Muscle layer of duodenum (tissue), 2 donors: ENCODE measurements at regions not wholly inside any gene's neighbourhood (a gene's known extent, or its start where the extent isn't known, plus 50 kb on each side); places are given as distances from the start of the nearest gene placed in this dataset.

Source experiments
- H3K27ac ChIP-seq: one replicate; pipeline ENCODE4 v1.7.0; 2013; ENCODE audit warnings: mild to moderate bottlenecking, low read length
- H3K27me3 ChIP-seq: one replicate; pipeline ENCODE4 v1.7.0; 2013; ENCODE audit warnings: low read depth, mild to moderate bottlenecking, control low read depth, low read length
- H3K36me3 ChIP-seq, 2 donors: one replicate each; pipeline ENCODE4 v1.7.0; 2013; ENCODE audit warnings: low read length in 2 of 2, control low read depth in 1 of 2, mild to moderate bottlenecking in 1 of 2; ENCODE audit not compliant: insufficient read depth in 2 of 2, control insufficient read depth in 1 of 2
- H3K4me1 ChIP-seq, 2 donors: one replicate each; pipeline ENCODE4 v1.7.0; 2013; ENCODE audit warnings: low read length in 2 of 2, mild to moderate bottlenecking in 2 of 2, control low read depth in 1 of 2, moderate library complexity in 1 of 2; ENCODE audit not compliant: insufficient read depth in 2 of 2, control insufficient read depth in 1 of 2
- H3K4me3 ChIP-seq, 2 donors: one replicate each; pipeline ENCODE4 v1.7.0; 2013; ENCODE audit warnings: low read length in 2 of 2, low read depth in 1 of 2, mild to moderate bottlenecking in 1 of 2
- H3K9me3 ChIP-seq, 2 donors: one replicate each; pipeline ENCODE4 v1.7.0; 2013; ENCODE audit warnings: low read length in 2 of 2, control low read depth in 1 of 2, mild to moderate bottlenecking in 1 of 2; ENCODE audit not compliant: control insufficient read depth in 1 of 2
- donor health status: healthy.

- Histone ChIP-seq H3K4me1 (no peaks in the 10 kb centered on the region), H3K27ac (no peak overlapping the region), H3K9me3 (no peaks in the 10 kb centered on the region), H3K4me3 (no peak overlapping the region), H3K36me3 (no peaks in the 10 kb centered on the region), H3K27me3 (no peaks in the 10 kb centered on the region)
Observed at GRCh38 chr16:35562471-35562870, 2103.1 kb downstream of the TP53TG3F start.

GRCh38 chr16:35562919-35563318, 2103.5 kb downstream of the TP53TG3F start:
- H3K4me3 ChIP-seq, result no peak overlapping the region
- H3K27ac ChIP-seq, result no peak overlapping the region
- no peaks in the 10 kb centered on the region for H3K4me1 ChIP-seq
- no peaks in the 10 kb centered on the region for H3K9me3 ChIP-seq
- H3K27me3 ChIP-seq, result no peaks in the 10 kb centered on the region
- no peaks in the 10 kb centered on the region for H3K36me3 ChIP-seq

- no peaks in the 10 kb centered on the region for H3K27me3 ChIP-seq
- H3K27ac ChIP-seq, result no peak overlapping the region
- H3K4me3 ChIP-seq, result no peak overlapping the region
- H3K36me3 ChIP-seq, result no peaks in the 10 kb centered on the region
- H3K9me3 ChIP-seq, result no peaks in the 10 kb centered on the region
- no peaks in the 10 kb centered on the region for H3K4me1 ChIP-seq
Observed at GRCh38 chr16:35564148-35564547, 2104.7 kb downstream of the TP53TG3F start.

- Histone ChIP-seq H3K9me3 (no peaks in the 10 kb centered on the region), H3K36me3 (no peaks in the 10 kb centered on the region), H3K27ac (no peak overlapping the region), H3K4me1 (no peaks in the 10 kb centered on the region), H3K4me3 (no peak overlapping the region), H3K27me3 (no peaks in the 10 kb centered on the region)
Observed at GRCh38 chr16:35564889-35565288, 2105.5 kb downstream of the TP53TG3F start.

GRCh38 chr16:35565626-35566025, 2106.2 kb downstream of the TP53TG3F start:
- no peaks in the 10 kb centered on the region for H3K9me3 ChIP-seq
- no peaks in the 10 kb centered on the region for H3K4me1 ChIP-seq
- H3K27ac ChIP-seq, result no peak overlapping the region
- no peak overlapping the region for H3K4me3 ChIP-seq
- no peaks in the 10 kb centered on the region for H3K27me3 ChIP-seq
- no peaks in the 10 kb centered on the region for H3K36me3 ChIP-seq

- H3K4me3 ChIP-seq, result no peak overlapping the region
- H3K36me3 ChIP-seq, result no peaks in the 10 kb centered on the region
- H3K27me3 ChIP-seq, result no peaks in the 10 kb centered on the region
- H3K9me3 ChIP-seq, result peaks cover 0 to 10% of the 10 kb centered on the region in 2 donors
- no peak overlapping the region for H3K27ac ChIP-seq
- H3K4me1 ChIP-seq, result no peaks in the 10 kb centered on the region
Observed at GRCh38 chr16:35569413-35569812, 2110.0 kb downstream of the TP53TG3F start.

- H3K4me1 ChIP-seq, result no peaks in the 10 kb centered on the region
- H3K4me3 ChIP-seq, result no peak overlapping the region
- H3K27me3 ChIP-seq, result no peaks in the 10 kb centered on the region
- H3K36me3 ChIP-seq, result no peaks in the 10 kb centered on the region
- peaks cover 0 to 23% of the 10 kb centered on the region in 2 donors for H3K9me3 ChIP-seq
- no peak overlapping the region for H3K27ac ChIP-seq
Observed at GRCh38 chr16:35570946-35571345, 2111.5 kb downstream of the TP53TG3F start.

- Histone ChIP-seq H3K27me3 (no peaks in the 10 kb centered on the region), H3K4me1 (no peaks in the 10 kb centered on the region), H3K9me3 (peaks cover 0 to 23% of the 10 kb centered on the region in 2 donors), H3K27ac (no peak overlapping the region), H3K4me3 (no peak overlapping the region), H3K36me3 (no peaks in the 10 kb centered on the region)
Observed at GRCh38 chr16:35572186-35572585, 2112.8 kb downstream of the TP53TG3F start.

- no peaks in the 10 kb centered on the region for H3K4me1 ChIP-seq
- no peak overlapping the region for H3K27ac ChIP-seq
- no peaks in the 10 kb centered on the region for H3K27me3 ChIP-seq
- no peaks in the 10 kb centered on the region for H3K36me3 ChIP-seq
- H3K4me3 ChIP-seq, result no peak overlapping the region
- peaks cover 0 to 27% of the 10 kb centered on the region in 2 donors for H3K9me3 ChIP-seq
Observed at GRCh38 chr16:35573407-35573806, 2114.0 kb downstream of the TP53TG3F start.

GRCh38 chr16:35574011-35574410, 2114.6 kb downstream of the TP53TG3F start:
- Histone ChIP-seq H3K4me1 (no peaks in the 10 kb centered on the region), H3K36me3 (no peaks in the 10 kb centered on the region), H3K27ac (no peak overlapping the region), H3K9me3 (peaks cover 0 to 33% of the 10 kb centered on the region in 2 donors), H3K4me3 (no peak overlapping the region), H3K27me3 (no peaks in the 10 kb centered on the region)

- no peaks in the 10 kb centered on the region for H3K4me1 ChIP-seq
- H3K27me3 ChIP-seq, result no peaks in the 10 kb centered on the region
- H3K36me3 ChIP-seq, result no peaks in the 10 kb centered on the region
- no peak overlapping the region for H3K27ac ChIP-seq
- H3K9me3 ChIP-seq, result peaks cover 0 to 38% of the 10 kb centered on the region in 2 donors
- H3K4me3 ChIP-seq, result no peak overlapping the region
Observed at GRCh38 chr16:35574454-35575431, 2115.3 kb downstream of the TP53TG3F start.
